HG03575 (cell line): ENCODE measurements at regions not wholly inside any gene's neighbourhood (a gene's known extent, or its start where the extent isn't known, plus 50 kb on each side); places are given as distances from the start of the nearest gene placed in this dataset.
"Not testable (repeated sequence)": the region's sequence is repeated elsewhere in the genome, so short reads cannot be mapped to it uniquely, and the experiment has no call there.

Source experiments
- ATAC-seq: cut with Tn5 transposase; IDR thresholded peaks from one replicate; pipeline ENCODE4 v1.9.1; 2021; ENCODE audit not compliant: unreplicated experiment, insufficient number of reproducible peaks, low FRiP score; ENCODE audit errors: extremely low read depth

- ATAC-seq: no peak
Observed at GRCh38 chr7:52340067-52340466, 695.4 kb upstream of the POM121L12 start.

- ATAC-seq: not testable (repeated sequence)
Observed at GRCh38 chr7:52328328-52328727, 707.1 kb upstream of the POM121L12 start.

GRCh38 chr7:52325237-52325636 is 710.2 kb upstream of the POM121L12 start:
- ATAC-seq: no peak

GRCh38 chr7:52323202-52323746 is 712.2 kb upstream of the POM121L12 start:
- no peak for ATAC-seq

- no peak for ATAC-seq
Observed at GRCh38 chr7:52320610-52321009, 714.8 kb upstream of the POM121L12 start.

- ATAC-seq: no peak
Observed at GRCh38 chr7:52317921-52318320, 717.5 kb upstream of the POM121L12 start.

GRCh38 chr7:52311886-52312285 is 723.5 kb upstream of the POM121L12 start:
- ATAC-seq: no peak

- no peak for ATAC-seq
Observed at GRCh38 chr7:52309631-52310030, 725.8 kb upstream of the POM121L12 start.

- no peak for ATAC-seq
Observed at GRCh38 chr7:52302765-52303520, 732.5 kb upstream of the POM121L12 start.

GRCh38 chr7:52297128-52297527 is 738.3 kb upstream of the POM121L12 start:
- ATAC-seq: no peak

- no peak for ATAC-seq
Observed at GRCh38 chr7:52294942-52295341, 740.5 kb upstream of the POM121L12 start.

- no peak for ATAC-seq
Observed at GRCh38 chr7:52289247-52289646, 746.2 kb upstream of the POM121L12 start.

- no peak for ATAC-seq
Observed at GRCh38 chr7:52287698-52288097, 747.7 kb upstream of the POM121L12 start.

GRCh38 chr7:52285689-52286088 is 749.7 kb upstream of the POM121L12 start:
- ATAC-seq: no peak

- no peak for ATAC-seq
Observed at GRCh38 chr7:52283335-52283734, 752.1 kb upstream of the POM121L12 start.

GRCh38 chr7:52273685-52274610 is 761.5 kb upstream of the POM121L12 start:
- no peak for ATAC-seq

GRCh38 chr7:52271703-52272102 is 763.7 kb upstream of the POM121L12 start:
- no peak for ATAC-seq

- no peak for ATAC-seq
Observed at GRCh38 chr7:52270301-52270700, 765.1 kb upstream of the POM121L12 start.

GRCh38 chr7:52269669-52270068 is 765.8 kb upstream of the POM121L12 start:
- no peak for ATAC-seq

GRCh38 chr7:52261057-52261456 is 774.4 kb upstream of the POM121L12 start:
- no peak for ATAC-seq
